GM04503 (cell line): ENCODE measurements at regions not wholly inside any gene's neighbourhood (a gene's known extent, or its start where the extent isn't known, plus 50 kb on each side); places are given as distances from the start of the nearest gene placed in this dataset.

Source experiments
- DNase-seq: peaks from one replicate; pipeline ENCODE4 v3.0.0-alpha.2; 2012; ENCODE audit warnings: low read depth

GRCh38 chr12:105954951-105955931 lies 183.5 kb downstream of the NUAK1 start:
- DNase-seq, result no peak

GRCh38 chr12:105955976-105956375 lies 182.8 kb downstream of the NUAK1 start:
- no peak for DNase-seq

- no peak for DNase-seq
Observed at GRCh38 chr12:105956662-105957457, 181.9 kb downstream of the NUAK1 start.

- no peak for DNase-seq
Observed at GRCh38 chr12:105960319-105961083, 178.3 kb downstream of the NUAK1 start.

GRCh38 chr12:105961821-105962671 lies 176.7 kb downstream of the NUAK1 start:
- DNase-seq, result no peak

GRCh38 chr12:105967038-105967776 lies 171.5 kb downstream of the NUAK1 start:
- no peak for DNase-seq

- no peak for DNase-seq
Observed at GRCh38 chr12:105968025-105968424, 170.7 kb downstream of the NUAK1 start.

GRCh38 chr12:105970885-105971284 lies 167.9 kb downstream of the NUAK1 start:
- DNase-seq, result no peak

- DNase-seq, result no peak
Observed at GRCh38 chr12:105974738-105975137, 164.0 kb downstream of the NUAK1 start.

GRCh38 chr12:105975351-105975750 lies 163.4 kb downstream of the NUAK1 start:
- DNase-seq, result no peak

- no peak for DNase-seq
Observed at GRCh38 chr12:105977236-105977635, 161.5 kb downstream of the NUAK1 start.

GRCh38 chr12:105977652-105978051 lies 161.1 kb downstream of the NUAK1 start:
- peak; percentile 77 for DNase-seq

GRCh38 chr12:105978276-105978675 lies 160.5 kb downstream of the NUAK1 start:
- DNase-seq, result no peak

- DNase-seq, result no peak
Observed at GRCh38 chr12:105978686-105979085, 160.1 kb downstream of the NUAK1 start.

GRCh38 chr12:105980085-105980484 lies 158.7 kb downstream of the NUAK1 start:
- DNase-seq, result no peak

- no peak for DNase-seq
Observed at GRCh38 chr12:105980533-105980932, 158.2 kb downstream of the NUAK1 start.

- no peak for DNase-seq
Observed at GRCh38 chr12:105982022-105982421, 156.7 kb downstream of the NUAK1 start.

GRCh38 chr12:105983622-105984320 lies 155.0 kb downstream of the NUAK1 start:
- DNase-seq, result peak; percentile 66

GRCh38 chr12:105985383-105985782 lies 153.4 kb downstream of the NUAK1 start:
- DNase-seq, result no peak
